GM12878 (cell line): ENCODE measurements at regions not wholly inside any gene's neighbourhood (a gene's known extent, or its start where the extent isn't known, plus 50 kb on each side); places are given as distances from the start of the nearest gene placed in this dataset.

Experiments
- ATAC-seq: fragments of 200-7000 bp; cut with Tn5 transposase; 3 replicates; pipeline ENCODE4 v1.9.1; 2020; ENCODE audit warnings: mild to moderate bottlenecking, moderate library complexity
- BruUV-seq: library from RNA; stranded (reverse); fragments of 400-500 nt; replicated peaks from 2 replicates; lab custom pipeline; 2021; lab: Mats Ljungman, UMichigan
- CTCF ChIA-PET: fragments of 300-600 bp; sonication (Branson Sonifier 250); formaldehyde crosslinking; extraction: SDS; loops from one replicate; lab custom pipeline; 2021; ENCODE audit warnings: inconsistent platforms; lab: Yijun Ruan, JAX
- POLR2A ChIA-PET: fragments of 350-600 bp; formaldehyde crosslinking; extraction: SDS; loops from one replicate; lab custom pipeline; 2021; ENCODE audit warnings: inconsistent platforms; lab: Charles Lee
- RAD21 ChIA-PET: fragments of 300-600 bp; sonication (Branson Sonifier 250); formaldehyde crosslinking; loops from one replicate; lab custom pipeline; 2023; ENCODE audit warnings: antibody characterized with exemption; ENCODE audit not compliant: unreplicated experiment; lab: Charles Lee
- SMC1A ChIA-PET: fragments of 300-600 bp; sonication (Branson Sonifier 250); formaldehyde crosslinking; loops from one replicate; lab custom pipeline; 2023; ENCODE audit not compliant: unreplicated experiment, uncharacterized antibody; lab: Charles Lee
- DNase-seq: peaks from one replicate; pipeline ENCODE4 v3.0.0-alpha.2; 2011; ENCODE audit warnings: low read depth, low spot score
- FAIRE-seq: peaks from 3 replicates; lab custom pipeline; 2011; peaks lifted over from hg19 to GRCh38; lab: Jason Lieb, UNC
- H2AFZ ChIP-seq: 2 replicates; pipeline ENCODE4 v1.6.0; 2011; ENCODE audit warnings: low read depth, low read length, control low read depth; ENCODE audit not compliant: control insufficient read depth
- H3K27ac ChIP-seq: 2 replicates; pipeline ENCODE4 v1.5.1; 2011; ENCODE audit warnings: control low read depth; ENCODE audit not compliant: control insufficient read depth, insufficient read depth
- H3K27me3 ChIP-seq, 2 experiments: replicated peaks in 1 of 2; 2 replicates each; pipeline versions ENCODE4 v1.6.0 to v1.6.1; 2011; ENCODE audit warnings: low read length in 1 of 2; ENCODE audit not compliant: control insufficient read depth in 2 of 2, insufficient read depth in 2 of 2
- H3K36me3 ChIP-seq, 2 experiments: 2 replicates each; pipeline ENCODE4 v1.5.1; 2011; ENCODE audit warnings: low read length in 1 of 2; ENCODE audit not compliant: control insufficient read depth in 2 of 2, insufficient read depth in 2 of 2
- H3K4me1 ChIP-seq: 2 replicates; pipeline ENCODE4 v1.6.1; 2011; ENCODE audit warnings: mild to moderate bottlenecking, low read length, moderate library complexity, mixed read lengths; ENCODE audit not compliant: control insufficient read depth, insufficient read depth
- H3K4me2 ChIP-seq: 2 replicates; pipeline ENCODE4 v1.6.0; 2011; ENCODE audit warnings: control low read depth; ENCODE audit not compliant: control insufficient read depth, insufficient read depth
- H3K4me3 ChIP-seq: fragments of 200-600 bp; sonication (generic); 2 replicates; pipeline ENCODE4 v1.5.1; 2016
- H3K79me2 ChIP-seq: 2 replicates; pipeline ENCODE4 v1.6.0; 2011; ENCODE audit warnings: low read length; ENCODE audit not compliant: control insufficient read depth, insufficient read depth
- H3K9ac ChIP-seq: 2 replicates; pipeline ENCODE4 v1.8.0; 2011; ENCODE audit warnings: low read length, control low read depth, mixed read lengths; ENCODE audit not compliant: control insufficient read depth, insufficient read depth
- H3K9me3 ChIP-seq: replicated peaks from 3 replicates; pipeline ENCODE4 v1.5.1; 2011; ENCODE audit warnings: mild to moderate bottlenecking, low read length; ENCODE audit not compliant: control insufficient read depth, insufficient read depth
- H4K20me1 ChIP-seq: 2 replicates; pipeline ENCODE4 v1.6.0; 2011; ENCODE audit not compliant: control insufficient read depth, insufficient read depth
- ASH2L ChIP-seq: fragments of 300-600, 200-600 bp; sonication (generic); IDR thresholded peaks from 2 replicates; pipeline ENCODE4 v1.6.1; 2017; ENCODE audit warnings: low read depth, mild to moderate bottlenecking, borderline replicate concordance
- ATF7 ChIP-seq: fragments of 450-650 bp; IDR thresholded peaks from 2 replicates; pipeline ENCODE4 v1.6.1; 2016; ENCODE audit warnings: low read depth, mild to moderate bottlenecking
- BMI1 ChIP-seq: fragments of 450-650 bp; IDR thresholded peaks from 2 replicates; pipeline ENCODE4 v1.6.1; 2016; ENCODE audit warnings: mild to moderate bottlenecking, moderate library complexity, borderline replicate concordance
- ELK1 ChIP-seq: IDR thresholded peaks from 2 replicates; pipeline ENCODE4 v1.6.1; 2012; ENCODE audit warnings: low read depth, low read length, improper control_type of control experiment
- ESRRA ChIP-seq: IDR thresholded peaks from 2 replicates; pipeline ENCODE4 v1.6.1; 2012; ENCODE audit warnings: mild to moderate bottlenecking, low read length, improper control_type of control experiment
- MTA2 ChIP-seq: fragments of 450-650 bp; IDR thresholded peaks from 2 replicates; pipeline ENCODE4 v1.6.1; 2016; ENCODE audit warnings: low read depth, mild to moderate bottlenecking, moderate library complexity
- MTA3 ChIP-seq: IDR thresholded peaks from 2 replicates; pipeline ENCODE4 v1.6.1; 2012; ENCODE audit warnings: low read length, inconsistent platforms, borderline replicate concordance
- PAX8 ChIP-seq: fragments of 450-650 bp; IDR thresholded peaks from 2 replicates; pipeline ENCODE4 v1.6.1; 2017; ENCODE audit warnings: mild to moderate bottlenecking, moderate library complexity
- PML ChIP-seq: IDR thresholded peaks from 2 replicates; pipeline ENCODE4 v1.6.1; 2012; ENCODE audit warnings: low read length, inconsistent platforms
- SUZ12 ChIP-seq: fragments of 200-600 bp; sonication (generic); IDR thresholded peaks from one replicate; pipeline ENCODE4 v1.6.1; 2018; ENCODE audit warnings: antibody characterized with exemption, mild to moderate bottlenecking; ENCODE audit not compliant: unreplicated experiment
- ZNF24 ChIP-seq: fragments of 450-650 bp; IDR thresholded peaks from 2 replicates; pipeline ENCODE4 v1.6.1; 2017; ENCODE audit warnings: antibody characterized with exemption, mild to moderate bottlenecking
- ZNF622 ChIP-seq: fragments of 450-650 bp; IDR thresholded peaks from 2 replicates; pipeline ENCODE4 v1.6.1; 2017; ENCODE audit warnings: mild to moderate bottlenecking, inconsistent platforms
- WGBS: methylation state at CpG from one replicate; pipeline ENCODE4 v1.1.6; 2016; ENCODE audit warnings: low lambda C conversion rate; ENCODE audit not compliant: insufficient replicate concordance, insufficient coverage; ENCODE audit errors: missing lambda C conversion rate; 5-methylcytosine and 5-hydroxymethylcytosine counted together
- in situ Hi-C: fragments of 300-500 bp; cut with MboI; formaldehyde crosslinking; loops from 9 replicates; pipeline ENCODE4 v1.14.3; 2018; ENCODE audit warnings: mixed read lengths
- intact Hi-C: fragments of 100-400 bp; cut with micrococcal nuclease; formaldehyde crosslinking; loops from one replicate; pipeline ENCODE4 v1.14.2; 2022; ENCODE audit not compliant: unreplicated experiment
- TF ChIP-seq, protein P1 (sequence below): fragments of 450-650 bp; formaldehyde crosslinking; IDR thresholded peaks from 2 replicates; pipeline ENCODE4 v1.5.0; 2022; ENCODE audit warnings: mild to moderate bottlenecking, missing genetic modification characterization

GRCh38 chr15:39376371-39376909 lies 204.4 kb upstream of the THBS1 start:
- Histone ChIP-seq H3K4me2 (no peak overlapping the region), H3K36me3 (no peaks in the 10 kb centered on the region), H2AFZ (no peak overlapping the region), H3K9ac (no peak overlapping the region), H3K4me3 (no peak overlapping the region), H3K9me3 (no peaks in the 10 kb centered on the region; the same call in 2 of the 3 replicates), H3K79me2 (no peaks in the 10 kb centered on the region), H3K27ac (no peak overlapping the region), H3K4me1 (no peaks in the 10 kb centered on the region), H4K20me1 (no peaks in the 10 kb centered on the region), H3K27me3 (no peaks in the 10 kb centered on the region)
- 4% methylated on average over 1 of the region's 1 CpG for WGBS
- ChIA-PET POLR2A (no interaction called here), CTCF (interaction anchor here (0.6 kb wide), 1 partner anchor 19 kb away, joined by 3 read pairs; no protein-coding TSS in a partner anchor), SMC1A (no interaction called here), RAD21 (no interaction called here)
- in situ Hi-C loops (no loop called here), intact Hi-C loops (loop anchor here (10.0 kb wide), 1 partner anchor 62 kb away; no protein-coding TSS in a partner anchor)
- no peak for ATAC-seq
- TF ChIP-seq ASH2L (no peak), SUZ12 (no peak), BMI1 (no peak), PAX8 (no peak), MTA2 (no peak)
- no peak for FAIRE-seq
- BruUV-seq = no TSS peak
- DNase-seq = no peak

DNA sequence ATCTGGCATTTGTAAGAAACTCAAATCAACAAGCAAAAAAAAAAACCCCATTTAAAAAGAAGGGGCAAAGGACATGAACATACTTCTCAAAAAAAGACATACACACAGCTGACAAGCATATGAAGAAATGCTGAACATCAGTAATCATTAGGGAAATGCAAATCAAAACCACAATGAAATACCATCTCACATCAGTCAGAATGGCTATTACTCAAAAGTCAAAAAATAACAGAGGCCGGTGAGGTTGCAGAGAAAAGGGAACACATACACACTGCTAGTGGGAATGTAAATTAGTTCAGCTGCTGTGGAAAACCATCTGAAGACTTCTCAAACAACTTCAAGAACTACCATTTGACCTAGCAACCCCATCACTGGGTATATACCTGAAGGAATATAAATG lies 199.4 kb upstream of the THBS1 start:
- intact Hi-C loops (no loop called here), in situ Hi-C loops (no loop called here)
- ChIA-PET RAD21 (no interaction called here), SMC1A (no interaction called here), CTCF (no interaction called here), POLR2A (no interaction called here)
- no TSS peak for BruUV-seq
- no peak overlapping the region for H3K4me3 ChIP-seq
- H3K9me3 ChIP-seq = no peaks in the 10 kb centered on the region
- 0% methylated on average over 1 of the region's 1 CpG for WGBS
- H2AFZ ChIP-seq = no peak overlapping the region
- no peaks in the 10 kb centered on the region for H3K36me3 ChIP-seq
- no peak overlapping the region for H3K9ac ChIP-seq
- H3K4me2 ChIP-seq = no peak overlapping the region
- DNase-seq (peak; percentile 7), ATAC-seq (peak; percentile 66), FAIRE-seq (peak; percentile 70)
- H4K20me1 ChIP-seq = no peaks in the 10 kb centered on the region
- no peak overlapping the region for H3K27ac ChIP-seq
- no peaks in the 10 kb centered on the region for H3K27me3 ChIP-seq
- no peaks in the 10 kb centered on the region for H3K79me2 ChIP-seq
- no peaks in the 10 kb centered on the region for H3K4me1 ChIP-seq
- TF ChIP-seq, protein P1, sequence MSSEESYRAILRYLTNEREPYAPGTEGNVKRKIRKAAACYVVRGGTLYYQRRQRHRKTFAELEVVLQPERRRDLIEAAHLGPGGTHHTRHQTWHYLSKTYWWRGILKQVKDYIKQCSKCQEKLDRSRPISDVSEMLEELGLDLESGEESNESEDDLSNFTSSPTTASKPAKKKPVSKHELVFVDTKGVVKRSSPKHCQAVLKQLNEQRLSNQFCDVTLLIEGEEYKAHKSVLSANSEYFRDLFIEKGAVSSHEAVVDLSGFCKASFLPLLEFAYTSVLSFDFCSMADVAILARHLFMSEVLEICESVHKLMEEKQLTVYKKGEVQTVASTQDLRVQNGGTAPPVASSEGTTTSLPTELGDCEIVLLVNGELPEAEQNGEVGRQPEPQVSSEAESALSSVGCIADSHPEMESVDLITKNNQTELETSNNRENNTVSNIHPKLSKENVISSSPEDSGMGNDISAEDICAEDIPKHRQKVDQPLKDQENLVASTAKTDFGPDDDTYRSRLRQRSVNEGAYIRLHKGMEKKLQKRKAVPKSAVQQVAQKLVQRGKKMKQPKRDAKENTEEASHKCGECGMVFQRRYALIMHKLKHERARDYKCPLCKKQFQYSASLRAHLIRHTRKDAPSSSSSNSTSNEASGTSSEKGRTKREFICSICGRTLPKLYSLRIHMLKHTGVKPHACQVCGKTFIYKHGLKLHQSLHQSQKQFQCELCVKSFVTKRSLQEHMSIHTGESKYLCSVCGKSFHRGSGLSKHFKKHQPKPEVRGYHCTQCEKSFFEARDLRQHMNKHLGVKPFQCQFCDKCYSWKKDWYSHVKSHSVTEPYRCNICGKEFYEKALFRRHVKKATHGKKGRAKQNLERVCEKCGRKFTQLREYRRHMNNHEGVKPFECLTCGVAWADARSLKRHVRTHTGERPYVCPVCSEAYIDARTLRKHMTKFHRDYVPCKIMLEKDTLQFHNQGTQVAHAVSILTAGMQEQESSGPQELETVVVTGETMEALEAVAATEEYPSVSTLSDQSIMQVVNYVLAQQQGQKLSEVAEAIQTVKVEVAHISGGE (CRISPR knock-in tag) = no peak
- TF ChIP-seq ESRRA (no peak), ELK1 (no peak), PML (no peak), ZNF24 (peak; percentile 85), ATF7 (peak; percentile 34), MTA3 (no peak), ZNF622 (no peak)
